ENCODE measurements at regions not wholly inside any gene's neighbourhood (a gene's known extent, or its start where the extent isn't known, plus 50 kb on each side); places are given as distances from the start of the nearest gene placed in this dataset.

- TF ChIP-seq ZNF670 (tag by site-specific recombination; IDR thresholded peaks at IDR 0.05; ENCODE audit: low read depth) (no peak), GLIS1 (tag by site-specific recombination; IDR thresholded peaks at IDR 0.05) (no peak), ZNF707 (tag by site-specific recombination; IDR thresholded peaks at IDR 0.05) (no peak), ZNF18 (tag by site-specific recombination; IDR thresholded peaks at IDR 0.05) (no peak), GLI2 (tag by site-specific recombination; IDR thresholded peaks at IDR 0.05; ENCODE audit: borderline replicate concordance, low read depth) (no peak), ZNF76 (tag by site-specific recombination; IDR thresholded peaks at IDR 0.05; ENCODE audit: borderline replicate concordance, low read depth) (no peak), SCRT2 (tag by site-specific recombination; IDR thresholded peaks at IDR 0.05) (no peak), ZNF660 (tag by site-specific recombination; IDR thresholded peaks at IDR 0.05) (peak; percentile 66), ZSCAN16 (tag by site-specific recombination; IDR thresholded peaks at IDR 0.05) (no peak)
Observed at GRCh38 chrX:131633285-131633917, 89.5 kb downstream of the OR13H1 start (continued).

- Histone ChIP-seq H3K9me3 (ENCODE audit: control insufficient read depth, insufficient read depth, low read depth, low read length) (no peaks in the 10 kb centered on the region; the same call in 1 of the 2 replicates), H3K36me3 (ENCODE audit: control insufficient read depth in 2 of 2, insufficient read depth in 1 of 2, low read length in 2 of 2) (no peaks in the 10 kb centered on the region), H3K27ac (ENCODE audit: extremely low read depth, low read depth, low read length) (no peak overlapping the region), H3K4me1 (ENCODE audit: control insufficient read depth, insufficient read depth, low read length) (no peaks in the 10 kb centered on the region), H3K4me3 (ENCODE audit: low read depth, low read length) (no peak overlapping the region)
- no peak for TF ChIP-seq ZNF529 (tag by site-specific recombination; IDR thresholded peaks at IDR 0.05; ENCODE audit: insufficient replicate concordance)
- TF ChIP-seq ZNF530 (tag by site-specific recombination; IDR thresholded peaks at IDR 0.05; ENCODE audit: low read depth), result no peak
- no peak for TF ChIP-seq GLIS1 (tag by site-specific recombination; IDR thresholded peaks at IDR 0.05)
- no peak for TF ChIP-seq ZNF112 (tag by site-specific recombination; IDR thresholded peaks at IDR 0.05)
- TF ChIP-seq ZBTB44 (tag by site-specific recombination; IDR thresholded peaks at IDR 0.05), result no peak
- no peak for TF ChIP-seq ZNF600 (tag by site-specific recombination; IDR thresholded peaks at IDR 0.05)
- TF ChIP-seq PRDM2 (tag by site-specific recombination; IDR thresholded peaks at IDR 0.05; ENCODE audit: borderline replicate concordance), result no peak
- TF ChIP-seq BCL11B (tag by site-specific recombination; IDR thresholded peaks at IDR 0.05; ENCODE audit: low read depth), result no peak
- TF ChIP-seq ZBTB26 (tag by site-specific recombination; optimal IDR thresholded peaks at IDR 0.05), result no peak
- CTCF ChIA-PET, result interaction anchor here (0.7 kb wide), 2 partner anchors 40 to 647 kb away, joined by 3 to 4 read pairs; no protein-coding TSS in a partner anchor
- POLR2A ChIA-PET, result no interaction called here
Observed at GRCh38 chrX:131634900-131635299, 91.0 kb downstream of the OR13H1 start.

Data from HEK293 (cell line).